ENCODE measurements at regions not wholly inside any gene's neighbourhood (a gene's known extent, or its start where the extent isn't known, plus 50 kb on each side); places are given as distances from the start of the nearest gene placed in this dataset.

DNA sequence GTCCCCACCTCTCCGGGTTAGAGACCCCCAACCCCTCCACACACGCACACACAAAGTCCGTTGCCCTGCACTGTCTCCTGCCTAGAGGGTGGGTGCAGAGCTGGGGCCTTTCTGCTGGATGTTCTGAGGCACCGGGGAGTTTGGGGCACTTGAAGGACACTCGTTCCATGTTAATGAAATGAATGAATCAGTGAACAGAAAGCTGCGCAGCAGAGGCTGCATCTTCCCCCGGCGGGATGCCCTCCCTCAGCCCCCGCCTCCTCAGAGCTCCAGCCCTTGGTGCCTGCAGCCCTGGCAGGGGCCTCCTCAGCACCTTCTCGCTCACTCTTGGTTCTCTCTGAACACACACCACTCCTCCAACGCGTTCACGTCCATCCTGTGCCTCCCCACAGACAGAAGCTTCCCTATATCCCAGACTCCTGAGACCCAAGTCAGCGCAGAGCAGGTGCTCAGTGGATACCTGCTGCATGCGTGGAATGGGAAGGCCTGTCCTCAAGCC is 611.9 kb downstream of the TBC1D22A start:
- H3K4me2 ChIP-seq (ENCODE audit: low read length), result no peak overlapping the region
- CTCF ChIA-PET, result no interaction called here
- H3K4me1 ChIP-seq (ENCODE audit: control insufficient read depth in 1 of 2, insufficient read depth in 2 of 2, low read length in 2 of 2), result peaks cover 0 to 6% of the 10 kb centered on the region in 2 experiments; a peak in 1 of 4 replicates
- H3K4me3 ChIP-seq (replicated peaks in 1 of 2; ENCODE audit: low read depth in 1 of 2, low read length in 2 of 2), result no peak overlapping the region
- no peaks in the 10 kb centered on the region for H3K79me2 ChIP-seq (ENCODE audit: insufficient read depth, low read length)
- H2AFZ ChIP-seq (ENCODE audit: low read depth, low read length, poor library complexity, severe bottlenecking), result no peak overlapping the region
- intact Hi-C loops (cut with micrococcal nuclease), result no loop called here
- TF ChIP-seq SRF (IDR thresholded peaks at IDR 0.05; ENCODE audit: low read depth) (no peak), ELF1 (IDR thresholded peaks at IDR 0.05; ENCODE audit: borderline replicate concordance, low read depth) (no peak), POLR2A (IDR thresholded peaks at IDR 0.05; ENCODE audit: borderline replicate concordance, extremely low read depth, insufficient read depth, insufficient read length) (no peak), CBX3 (IDR thresholded peaks at IDR 0.05; ENCODE audit: low read depth) (no peak), EGR1 (IDR thresholded peaks at IDR 0.05; ENCODE audit: low read depth) (no peak), EZH2phosphoT487 (IDR thresholded peaks at IDR 0.05; ENCODE audit: borderline replicate concordance) (no peak), TCF7L2 (IDR thresholded peaks at IDR 0.05; ENCODE audit: borderline replicate concordance, extremely low read depth, insufficient read depth, insufficient read length) (no peak), SIN3A (IDR thresholded peaks at IDR 0.05; ENCODE audit: low read depth) (no peak), RAD21 (IDR thresholded peaks at IDR 0.05; ENCODE audit: low read depth) (no peak), CEBPB (IDR thresholded peaks at IDR 0.05; ENCODE audit: low read depth) (no peak), JUND (IDR thresholded peaks at IDR 0.05) (no peak), SP1 (IDR thresholded peaks at IDR 0.05; ENCODE audit: low read depth) (no peak), FOSL1 (IDR thresholded peaks at IDR 0.05; ENCODE audit: low read depth) (no peak), EZH2 (IDR thresholded peaks at IDR 0.05) (no peak)
- TF ChIP-seq, protein P1, sequence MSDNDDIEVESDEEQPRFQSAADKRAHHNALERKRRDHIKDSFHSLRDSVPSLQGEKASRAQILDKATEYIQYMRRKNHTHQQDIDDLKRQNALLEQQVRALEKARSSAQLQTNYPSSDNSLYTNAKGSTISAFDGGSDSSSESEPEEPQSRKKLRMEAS (IDR thresholded peaks at IDR 0.05), result no peak
- TF ChIP-seq, protein P2, sequence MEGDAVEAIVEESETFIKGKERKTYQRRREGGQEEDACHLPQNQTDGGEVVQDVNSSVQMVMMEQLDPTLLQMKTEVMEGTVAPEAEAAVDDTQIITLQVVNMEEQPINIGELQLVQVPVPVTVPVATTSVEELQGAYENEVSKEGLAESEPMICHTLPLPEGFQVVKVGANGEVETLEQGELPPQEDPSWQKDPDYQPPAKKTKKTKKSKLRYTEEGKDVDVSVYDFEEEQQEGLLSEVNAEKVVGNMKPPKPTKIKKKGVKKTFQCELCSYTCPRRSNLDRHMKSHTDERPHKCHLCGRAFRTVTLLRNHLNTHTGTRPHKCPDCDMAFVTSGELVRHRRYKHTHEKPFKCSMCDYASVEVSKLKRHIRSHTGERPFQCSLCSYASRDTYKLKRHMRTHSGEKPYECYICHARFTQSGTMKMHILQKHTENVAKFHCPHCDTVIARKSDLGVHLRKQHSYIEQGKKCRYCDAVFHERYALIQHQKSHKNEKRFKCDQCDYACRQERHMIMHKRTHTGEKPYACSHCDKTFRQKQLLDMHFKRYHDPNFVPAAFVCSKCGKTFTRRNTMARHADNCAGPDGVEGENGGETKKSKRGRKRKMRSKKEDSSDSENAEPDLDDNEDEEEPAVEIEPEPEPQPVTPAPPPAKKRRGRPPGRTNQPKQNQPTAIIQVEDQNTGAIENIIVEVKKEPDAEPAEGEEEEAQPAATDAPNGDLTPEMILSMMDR (IDR thresholded peaks at IDR 0.05 in 2 of 3, conservative IDR thresholded peaks at IDR 0.05 in 1 of 3; ENCODE audit: borderline replicate concordance in 1 of 3, insufficient read depth in 1 of 3, low read depth in 2 of 3, low read length in 2 of 3), result no peak
- TF ChIP-seq, protein P3, sequence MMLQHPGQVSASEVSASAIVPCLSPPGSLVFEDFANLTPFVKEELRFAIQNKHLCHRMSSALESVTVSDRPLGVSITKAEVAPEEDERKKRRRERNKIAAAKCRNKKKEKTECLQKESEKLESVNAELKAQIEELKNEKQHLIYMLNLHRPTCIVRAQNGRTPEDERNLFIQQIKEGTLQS (IDR thresholded peaks at IDR 0.05), result no peak
- H3K9ac ChIP-seq (ENCODE audit: low read length), result no peak overlapping the region
- H3K9me2 ChIP-seq (ENCODE audit: insufficient read depth), result no peaks in the 10 kb centered on the region
- H3K36me3 ChIP-seq (ENCODE audit: control insufficient read depth in 1 of 2, insufficient read depth in 2 of 2, low read length in 2 of 2), result no peaks in the 10 kb centered on the region
- H3K27ac ChIP-seq (ENCODE audit: low read depth, low read length), result no peak overlapping the region
- POLR2A ChIA-PET, result no interaction called here
- no TSS peak for BruUV-seq (replicated peaks)
- H3K9me3 ChIP-seq (ENCODE audit: control insufficient read depth in 1 of 2, insufficient read depth in 1 of 2, low read depth in 1 of 2, low read length in 2 of 2), result no peaks in the 10 kb centered on the region
- RAD21 ChIA-PET (ENCODE audit: low non-redundant PET in 1 of 2, low total read pairs in 2 of 2, uncharacterized antibody in 2 of 2, unreplicated experiment in 2 of 2), result no interaction called here
- no peaks in the 10 kb centered on the region for H4K20me1 ChIP-seq (ENCODE audit: insufficient read depth)
- ATAC-seq (no peak), DNase-seq (ENCODE audit: low read depth, low spot score) (no peak)
- peaks cover 11% of the 10 kb centered on the region; the same call in 1 of the 2 replicates for H3K27me3 ChIP-seq (ENCODE audit: insufficient read depth, low read length)
